Gastroesophageal sphincter (tissue), 4 donors: ENCODE measurements at regions not wholly inside any gene's neighbourhood (a gene's known extent, or its start where the extent isn't known, plus 50 kb on each side); places are given as distances from the start of the nearest gene placed in this dataset.
"Not testable (repeated sequence)": the region's sequence is repeated elsewhere in the genome, so short reads cannot be mapped to it uniquely, and the experiment has no call there.

Experiments used
- ATAC-seq: fragments of 150-250 bp; one replicate; pipeline ENCODE4 v1.9.1; 2016; ENCODE audit warnings: mild to moderate bottlenecking, moderate library complexity
- H3K27ac ChIP-seq, 4 donors: fragments of 200-600 bp; sonication (generic) in 3 of 4; 1 replicate in 3 of 4; 2 replicates in 1 of 4; pipeline ENCODE4 v1.5.1; 2016 to 2019
- H3K27me3 ChIP-seq: fragments of 200-600 bp; sonication (generic); one replicate; pipeline ENCODE4 v1.5.1; 2019
- H3K36me3 ChIP-seq, 2 donors: fragments of 200-600 bp; sonication (generic); one replicate each; pipeline ENCODE4 v1.5.1; 2019; ENCODE audit warnings: control low read depth in 1 of 2
- H3K4me1 ChIP-seq, 3 donors: fragments of 200-600 bp; sonication (generic); 1 replicate in 2 of 3; 2 replicates in 1 of 3; pipeline ENCODE4 v1.5.1; 2016 to 2019; ENCODE audit warnings: control low read depth in 2 of 3
- H3K4me3 ChIP-seq, 2 donors: fragments of 200-600 bp; sonication (generic); one replicate each; pipeline ENCODE4 v1.5.1; 2019; ENCODE audit warnings: mild to moderate bottlenecking in 1 of 2, moderate library complexity in 1 of 2
- H3K9me3 ChIP-seq, 3 donors: fragments of 200-600 bp; sonication (generic); one replicate each; pipeline ENCODE4 v1.5.1; 2017 to 2019; ENCODE audit warnings: control low read depth in 2 of 3
- WGBS, 2 donors: methylation state at CpG; one replicate each; pipeline ENCODE4 v1.1.5; 2018; ENCODE audit warnings: low coverage in 1 of 2; 5-methylcytosine and 5-hydroxymethylcytosine counted together

GRCh38 chr9:41783070-41783810 is 346.0 kb downstream of the CNTNAP3B start:
- H3K27ac ChIP-seq, H3K9me3 ChIP-seq, H3K36me3 ChIP-seq, H3K27me3 ChIP-seq, H3K4me3 ChIP-seq, H3K4me1 ChIP-seq, ATAC-seq: not testable (repeated sequence)
- 100% methylated on average over 4 of the region's 29 CpGs; no CpG with 5 or more reads in 1 of the 2 donors for WGBS, 2 donors

- not testable (repeated sequence) for H3K4me1 ChIP-seq, H3K27ac ChIP-seq, H3K4me3 ChIP-seq, ATAC-seq, H3K27me3 ChIP-seq, H3K36me3 ChIP-seq, H3K9me3 ChIP-seq
- 89 to 94% methylated on average over 2 of the region's 2 CpGs for WGBS, 2 donors
These were observed 347.3 kb downstream of the CNTNAP3B start for GRCh38 chr9:41781899-41782298.

GRCh38 chr9:41779897-41780406 is 349.3 kb downstream of the CNTNAP3B start:
- WGBS, 2 donors, result 24% methylated on average over 6 of the region's 17 CpGs; no CpG with 5 or more reads in 1 of the 2 donors
- H3K27ac ChIP-seq, result not testable (repeated sequence)

GRCh38 chr9:41779192-41779591 is 350.0 kb downstream of the CNTNAP3B start:
- not testable (repeated sequence) for H3K4me1 ChIP-seq, H3K9me3 ChIP-seq, ATAC-seq, H3K36me3 ChIP-seq, H3K27ac ChIP-seq, H3K27me3 ChIP-seq, H3K4me3 ChIP-seq
- 80% methylated on average over 1 of the region's 15 CpGs; no CpG with 5 or more reads in 1 of the 2 donors for WGBS, 2 donors

More at GRCh38 chr9:41779897-41780406, 349.3 kb downstream of the CNTNAP3B start:
- H3K9me3 ChIP-seq, H3K4me1 ChIP-seq, H3K27me3 ChIP-seq, H3K36me3 ChIP-seq, ATAC-seq, H3K4me3 ChIP-seq: not testable (repeated sequence)

GRCh38 chr9:41778535-41779071 is 350.6 kb downstream of the CNTNAP3B start:
- not testable (repeated sequence) for H3K9me3 ChIP-seq, H3K27ac ChIP-seq, H3K4me3 ChIP-seq, H3K4me1 ChIP-seq, H3K27me3 ChIP-seq, H3K36me3 ChIP-seq, ATAC-seq
- 95% methylated on average over 7 of the region's 38 CpGs; no CpG with 5 or more reads in 1 of the 2 donors for WGBS, 2 donors

GRCh38 chr9:41777536-41777935 is 351.7 kb downstream of the CNTNAP3B start:
- H3K9me3 ChIP-seq, ATAC-seq, H3K27ac ChIP-seq, H3K36me3 ChIP-seq, H3K4me3 ChIP-seq, H3K27me3 ChIP-seq, H3K4me1 ChIP-seq: not testable (repeated sequence)
- no CpG with 5 or more reads among the region's 10 CpGs for WGBS, 2 donors

- not testable (repeated sequence) for H3K4me1 ChIP-seq, H3K9me3 ChIP-seq, H3K4me3 ChIP-seq, H3K27ac ChIP-seq, H3K36me3 ChIP-seq, ATAC-seq, H3K27me3 ChIP-seq
- no CpG with 5 or more reads among the region's 7 CpGs for WGBS, 2 donors
These were observed 356.7 kb downstream of the CNTNAP3B start for GRCh38 chr9:41772541-41772940.

GRCh38 chr9:41771693-41772092 is 357.5 kb downstream of the CNTNAP3B start:
- 92% methylated on average over 4 of the region's 12 CpGs; no CpG with 5 or more reads in 1 of the 2 donors for WGBS, 2 donors
- not testable (repeated sequence) for H3K27me3 ChIP-seq, H3K9me3 ChIP-seq, H3K4me1 ChIP-seq, H3K36me3 ChIP-seq, H3K4me3 ChIP-seq, ATAC-seq, H3K27ac ChIP-seq

- H3K9me3 ChIP-seq, H3K27me3 ChIP-seq, ATAC-seq, H3K27ac ChIP-seq, H3K4me3 ChIP-seq, H3K36me3 ChIP-seq, H3K4me1 ChIP-seq: not testable (repeated sequence)
- WGBS, 2 donors, result 73 to 80% methylated on average over 5 to 6 of the region's 9 CpGs
These were observed 374.4 kb downstream of the CNTNAP3B start for GRCh38 chr9:41754822-41755221.

GRCh38 chr9:41754403-41754802 is 374.8 kb downstream of the CNTNAP3B start:
- H3K36me3 ChIP-seq, ATAC-seq, H3K9me3 ChIP-seq, H3K4me1 ChIP-seq, H3K27ac ChIP-seq, H3K27me3 ChIP-seq, H3K4me3 ChIP-seq: not testable (repeated sequence)
- 100% methylated on average over 3 of the region's 15 CpGs; no CpG with 5 or more reads in 1 of the 2 donors for WGBS, 2 donors

- no CpG with 5 or more reads among the region's 16 CpGs for WGBS, 2 donors
- not testable (repeated sequence) for H3K36me3 ChIP-seq, H3K9me3 ChIP-seq, H3K27me3 ChIP-seq, H3K4me1 ChIP-seq, ATAC-seq, H3K4me3 ChIP-seq, H3K27ac ChIP-seq
These were observed 387.3 kb downstream of the CNTNAP3B start for GRCh38 chr9:41741897-41742296.

GRCh38 chr9:41741173-41741572 is 388.1 kb downstream of the CNTNAP3B start:
- H3K9me3 ChIP-seq, H3K4me3 ChIP-seq, H3K4me1 ChIP-seq, ATAC-seq, H3K27ac ChIP-seq, H3K27me3 ChIP-seq, H3K36me3 ChIP-seq: not testable (repeated sequence)
- no CpG with 5 or more reads among the region's 5 CpGs for WGBS, 2 donors

- H3K4me1 ChIP-seq, H3K4me3 ChIP-seq, ATAC-seq, H3K36me3 ChIP-seq, H3K9me3 ChIP-seq, H3K27me3 ChIP-seq, H3K27ac ChIP-seq: not testable (repeated sequence)
- WGBS, 2 donors, result no CpG with 5 or more reads among the region's 5 CpGs
These were observed 390.5 kb downstream of the CNTNAP3B start for GRCh38 chr9:41738681-41739080.

GRCh38 chr9:41699190-41699589 is 430.0 kb downstream of the CNTNAP3B start:
- not testable (repeated sequence) for H3K27me3 ChIP-seq, H3K9me3 ChIP-seq, H3K36me3 ChIP-seq, ATAC-seq, H3K4me1 ChIP-seq, H3K27ac ChIP-seq, H3K4me3 ChIP-seq
- WGBS, 2 donors, result no CpG with 5 or more reads among the region's 13 CpGs
